ENCODE measurements at regions not wholly inside any gene's neighbourhood (a gene's known extent, or its start where the extent isn't known, plus 50 kb on each side); places are given as distances from the start of the nearest gene placed in this dataset.

GRCh38 chr6:145026267-145026679 lies 709.0 kb downstream of the EPM2A start:
- no peak for DNase-seq (ENCODE audit: low read depth)
- no peak for TF ChIP-seq CTCF (conservative IDR thresholded peaks at IDR 0.05; ENCODE audit: low read depth, low read length)
- H3K4me3 ChIP-seq (ENCODE audit: low read depth, low read length), result no peak overlapping the region

- H3K4me3 ChIP-seq (ENCODE audit: low read depth, low read length), result no peak overlapping the region
- peak; percentile 62 for TF ChIP-seq CTCF (conservative IDR thresholded peaks at IDR 0.05; ENCODE audit: low read depth, low read length)
- DNase-seq (ENCODE audit: low read depth), result peak; percentile 65
Observed at GRCh38 chr6:145028144-145028818, 707.0 kb downstream of the EPM2A start.

- TF ChIP-seq CTCF (conservative IDR thresholded peaks at IDR 0.05; ENCODE audit: low read depth, low read length), result no peak
- no peak overlapping the region for H3K4me3 ChIP-seq (ENCODE audit: low read depth, low read length)
- no peak for DNase-seq (ENCODE audit: low read depth)
Observed at GRCh38 chr6:145031001-145031400, 704.3 kb downstream of the EPM2A start.

- H3K4me3 ChIP-seq (ENCODE audit: low read depth, low read length), result no peak overlapping the region
- no peak for TF ChIP-seq CTCF (conservative IDR thresholded peaks at IDR 0.05; ENCODE audit: low read depth, low read length)
- no peak for DNase-seq (ENCODE audit: low read depth)
Observed at GRCh38 chr6:145031962-145032361, 703.4 kb downstream of the EPM2A start.

GRCh38 chr6:145032562-145033145 lies 702.7 kb downstream of the EPM2A start:
- no peak overlapping the region for H3K4me3 ChIP-seq (ENCODE audit: low read depth, low read length)
- DNase-seq (ENCODE audit: low read depth), result no peak
- no peak for TF ChIP-seq CTCF (conservative IDR thresholded peaks at IDR 0.05; ENCODE audit: low read depth, low read length)

- H3K4me3 ChIP-seq (ENCODE audit: low read depth, low read length), result no peak overlapping the region
- peak; percentile 61 for DNase-seq (ENCODE audit: low read depth)
- no peak for TF ChIP-seq CTCF (conservative IDR thresholded peaks at IDR 0.05; ENCODE audit: low read depth, low read length)
Observed at GRCh38 chr6:145034664-145035063, 700.7 kb downstream of the EPM2A start.

GRCh38 chr6:145036236-145036635 lies 699.1 kb downstream of the EPM2A start:
- TF ChIP-seq CTCF (conservative IDR thresholded peaks at IDR 0.05; ENCODE audit: low read depth, low read length), result no peak
- H3K4me3 ChIP-seq (ENCODE audit: low read depth, low read length), result no peak overlapping the region
- peak; percentile 21 for DNase-seq (ENCODE audit: low read depth)

Data from choroid plexus epithelial cell (primary cell).